IMR-90 (cell line): ENCODE measurements at regions not wholly inside any gene's neighbourhood (a gene's known extent, or its start where the extent isn't known, plus 50 kb on each side); places are given as distances from the start of the nearest gene placed in this dataset.

Source experiments
- ATAC-seq: fragments of 200-7000 bp; cut with Tn5 transposase; 2 replicates; pipeline ENCODE4 v1.9.1; 2020; ENCODE audit warnings: low read depth, mild to moderate bottlenecking, moderate library complexity
- BruUV-seq: library from RNA; stranded (reverse); fragments of 400-500 nt; replicated peaks from 2 replicates; lab custom pipeline; 2021; lab: Mats Ljungman, UMichigan
- CTCF ChIA-PET: fragments of 300-600 bp; formaldehyde crosslinking; extraction: SDS; loops from one replicate; lab custom pipeline; 2021; ENCODE audit warnings: antibody characterized with exemption; lab: Yijun Ruan, JAX
- POLR2A ChIA-PET: fragments of 300-600 bp; sonication (Branson Sonifier 250); formaldehyde crosslinking; loops from one replicate; lab custom pipeline; 2022; ENCODE audit warnings: antibody characterized with exemption; ENCODE audit not compliant: unreplicated experiment; lab: Charles Lee
- DNase-seq: peaks from one replicate; pipeline ENCODE4 v3.0.0; 2013
- H2AFZ ChIP-seq: replicated peaks from 2 replicates; pipeline ENCODE3; 2013; ENCODE audit warnings: low read length, mild to moderate bottlenecking; ENCODE audit not compliant: poor library complexity
- H2AK5ac ChIP-seq: 2 replicates; pipeline ENCODE4 v1.6.1; 2013; ENCODE audit warnings: low read depth, low read length, inconsistent platforms
- H2AK9ac ChIP-seq: replicated peaks from 2 replicates; pipeline ENCODE3; 2013; ENCODE audit warnings: mild to moderate bottlenecking, low read depth, low read length, moderate library complexity; ENCODE audit not compliant: poor library complexity
- H2BK120ac ChIP-seq: 2 replicates; pipeline ENCODE4 v1.6.1; 2013; ENCODE audit warnings: low read depth, low read length, inconsistent platforms
- H2BK15ac ChIP-seq: 3 replicates; pipeline ENCODE4 v1.6.1; 2013; ENCODE audit warnings: low read depth, low read length, inconsistent platforms
- H2BK20ac ChIP-seq: 2 replicates; pipeline ENCODE4 v1.6.1; 2013; ENCODE audit warnings: low read depth, mild to moderate bottlenecking, inconsistent platforms, low read length, moderate library complexity
- H2BK5ac ChIP-seq: 2 replicates; pipeline ENCODE4 v1.6.1; 2013; ENCODE audit warnings: mild to moderate bottlenecking, low read depth, low read length, inconsistent platforms; ENCODE audit not compliant: poor library complexity, severe bottlenecking
- H3K14ac ChIP-seq: replicated peaks from 2 replicates; pipeline ENCODE4 v1.6.1; 2013; ENCODE audit warnings: low read depth, low read length, inconsistent platforms
- H3K18ac ChIP-seq: 2 replicates; pipeline ENCODE4 v1.6.1; 2013; ENCODE audit warnings: low read depth, low read length, control low read depth
- H3K23ac ChIP-seq: 2 replicates; pipeline ENCODE4 v1.6.1; 2013; ENCODE audit warnings: low read depth, low read length, inconsistent platforms
- H3K27ac ChIP-seq: 2 replicates; pipeline ENCODE4 v1.5.1; 2013; ENCODE audit warnings: mild to moderate bottlenecking, control low read depth, low read length; ENCODE audit not compliant: insufficient read depth
- H3K27me3 ChIP-seq: 2 replicates; pipeline ENCODE4 v1.6.1; 2013; ENCODE audit warnings: low read length; ENCODE audit not compliant: control insufficient read depth, insufficient read depth
- H3K36me3 ChIP-seq: 2 replicates; pipeline ENCODE4 v1.6.1; 2013; ENCODE audit warnings: low read length, mixed read lengths; ENCODE audit not compliant: control insufficient read depth, insufficient read depth
- H3K4ac ChIP-seq: 2 replicates; pipeline ENCODE4 v1.6.1; 2013; ENCODE audit warnings: low read depth, low read length, inconsistent platforms
- H3K4me1 ChIP-seq: 2 replicates; pipeline ENCODE4 v1.6.1; 2013; ENCODE audit warnings: low read length, mixed read lengths; ENCODE audit not compliant: control insufficient read depth, insufficient read depth
- H3K4me2 ChIP-seq: 2 replicates; pipeline ENCODE4 v1.6.1; 2013; ENCODE audit warnings: low read depth, mild to moderate bottlenecking, control low read depth, low read length, moderate library complexity
- H3K4me3 ChIP-seq: 2 replicates; pipeline ENCODE4 v1.5.1; 2013; ENCODE audit warnings: low read depth, mild to moderate bottlenecking, control low read depth, low read length, moderate library complexity; ENCODE audit not compliant: insufficient read depth
- H3K56ac ChIP-seq: 2 replicates; pipeline ENCODE4 v1.6.1; 2013; ENCODE audit warnings: low read length, inconsistent platforms; ENCODE audit not compliant: insufficient read depth; ENCODE audit errors: extremely low read depth
- H3K79me1 ChIP-seq, 2 experiments: 2 replicates each; pipeline ENCODE4 v1.6.1; 2013; ENCODE audit warnings: low read length in 2 of 2, inconsistent platforms in 1 of 2, low read depth in 1 of 2
- H3K9ac ChIP-seq: 2 replicates; pipeline ENCODE4 v1.6.1; 2013; ENCODE audit warnings: low read depth, low read length, control low read depth
- H3K9me1 ChIP-seq: 2 replicates; pipeline ENCODE4 v1.6.1; 2013; ENCODE audit warnings: low read length, inconsistent platforms; ENCODE audit not compliant: insufficient read depth
- H3K9me3 ChIP-seq: 2 replicates; pipeline ENCODE4 v1.6.1; 2013; ENCODE audit warnings: low read length; ENCODE audit not compliant: control insufficient read depth, insufficient read depth
- H4K20me1 ChIP-seq: 2 replicates; pipeline ENCODE4 v1.6.1; 2013; ENCODE audit warnings: low read length, inconsistent platforms; ENCODE audit not compliant: insufficient read depth
- H4K5ac ChIP-seq: 2 replicates; pipeline ENCODE4 v1.6.1; 2013; ENCODE audit warnings: mild to moderate bottlenecking, low read depth, low read length, control low read depth
- H4K8ac ChIP-seq, 2 experiments: 2 replicates each; pipeline ENCODE4 v1.6.1; 2013; ENCODE audit warnings: low read depth in 2 of 2, low read length in 2 of 2, control low read depth in 1 of 2, inconsistent platforms in 1 of 2
- H4K91ac ChIP-seq: 2 replicates; pipeline ENCODE4 v1.6.1; 2013; ENCODE audit warnings: low read depth, low read length, inconsistent platforms; ENCODE audit not compliant: insufficient read depth
- CEBPB ChIP-seq: IDR thresholded peaks from 2 replicates; pipeline ENCODE4 v1.6.1; 2012; ENCODE audit warnings: low read depth, low read length, improper control_type of control experiment
- CHD1 ChIP-seq: IDR thresholded peaks from 2 replicates; pipeline ENCODE4 v1.6.1; 2012; ENCODE audit warnings: low read depth, low read length, improper control_type of control experiment
- MAZ ChIP-seq: IDR thresholded peaks from 2 replicates; pipeline ENCODE4 v1.6.1; 2012; ENCODE audit warnings: low read depth, mild to moderate bottlenecking, low read length, improper control_type of control experiment, moderate library complexity, borderline replicate concordance
- MXI1 ChIP-seq: IDR thresholded peaks from 2 replicates; pipeline ENCODE4 v1.6.1; 2012; ENCODE audit warnings: low read depth, mild to moderate bottlenecking, low read length, moderate library complexity, borderline replicate concordance
- NFE2L2 ChIP-seq: fragments of 150-350 bp; IDR thresholded peaks from 2 replicates; pipeline ENCODE4 v1.6.1; 2016; ENCODE audit warnings: low read depth, mild to moderate bottlenecking, low read length
- POLR2A ChIP-seq: IDR thresholded peaks from 2 replicates; pipeline ENCODE4 v1.6.1; 2012; ENCODE audit warnings: mild to moderate bottlenecking, low read depth, low read length
- RAD21 ChIP-seq: IDR thresholded peaks from 2 replicates; pipeline ENCODE4 v1.6.1; 2012; ENCODE audit warnings: low read length, improper control_type of control experiment
- RCOR1 ChIP-seq: IDR thresholded peaks from 2 replicates; pipeline ENCODE4 v1.6.1; 2012; ENCODE audit warnings: mild to moderate bottlenecking, low read length, improper control_type of control experiment; ENCODE audit not compliant: insufficient replicate concordance
- RFX5 ChIP-seq: IDR thresholded peaks from 2 replicates; pipeline ENCODE4 v1.8.0; 2012; ENCODE audit warnings: low read depth, mild to moderate bottlenecking, low read length, moderate library complexity
- SMC3 ChIP-seq: fragments of 150-350 bp; IDR thresholded peaks from 2 replicates; pipeline ENCODE4 v1.6.1; 2016; ENCODE audit warnings: low read depth, mild to moderate bottlenecking, antibody characterized with exemption, low read length, moderate library complexity
- WGBS, 2 experiments: methylation state at CpG; one replicate each; pipeline versions ENCODE4 v1.1.5 to v1.1.7; 2013; ENCODE audit warnings: missing lambda C conversion rate in 2 of 2; ENCODE audit not compliant: insufficient read length in 1 of 2; ENCODE audit errors: extremely low coverage in 2 of 2; 5-methylcytosine and 5-hydroxymethylcytosine counted together
- dilution Hi-C: fragments of 300-500 bp; cut with HindIII; formaldehyde crosslinking; loops from one replicate; pipeline ENCODE4 v1.14.3; 2018; ENCODE audit warnings: low sequenced_read_pairs; ENCODE audit not compliant: unreplicated experiment
- in situ Hi-C: fragments of 300-500 bp; cut with MboI; formaldehyde crosslinking; loops from 3 replicates; pipeline ENCODE4 v1.14.3; 2019; ENCODE audit warnings: low sequenced_read_pairs, inconsistent platforms, mixed read lengths
- intact Hi-C: fragments of 100-400 bp; cut with micrococcal nuclease; formaldehyde crosslinking; loops from 2 replicates; pipeline ENCODE4 v1.10.0; 2022
- TF ChIP-seq, protein P1 (sequence below): fragments of 150-350 bp; IDR thresholded peaks from 2 replicates; pipeline ENCODE4 v1.6.1; 2017; ENCODE audit warnings: mild to moderate bottlenecking, antibody characterized with exemption, low read length, low read depth
- TF ChIP-seq, protein P2 (sequence below): conservative IDR thresholded peaks from 2 replicates; pipeline ENCODE4 v1.5.1; 2012; ENCODE audit warnings: mild to moderate bottlenecking, low read depth, low read length, improper control_type of control experiment

DNA sequence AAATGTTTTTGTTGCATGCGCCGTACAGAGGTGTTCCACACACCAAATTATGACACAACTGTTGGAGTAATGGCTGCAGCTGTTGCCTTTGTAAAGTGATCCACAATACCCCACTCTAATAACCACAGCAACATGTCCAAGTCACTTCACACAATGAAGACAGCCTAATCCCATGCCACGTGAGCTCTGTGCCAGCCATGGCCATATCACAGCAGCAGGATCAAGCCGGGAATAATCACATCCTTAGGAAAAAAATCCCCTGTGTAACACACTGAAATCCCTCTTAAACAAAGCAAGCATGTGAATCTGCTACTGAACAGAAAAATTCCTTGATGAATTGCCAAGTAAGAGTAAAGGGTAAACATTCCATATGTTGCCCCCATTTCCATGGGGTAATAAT, 179.5 kb upstream of the PARD3B start:
- Histone ChIP-seq H4K91ac (no peak overlapping the region), H4K8ac (no peak overlapping the region), H3K18ac (no peak overlapping the region), H2BK5ac (no peak overlapping the region), H3K36me3 (no peaks in the 10 kb centered on the region), H3K4me2 (no peak overlapping the region), H2BK15ac (no peak overlapping the region), H3K79me1 (no peaks in the 10 kb centered on the region), H2BK120ac (no peak overlapping the region), H2AK9ac (no peak overlapping the region), H3K27me3 (no peaks in the 10 kb centered on the region), H3K4me1 (peaks cover 4% of the 10 kb centered on the region; the same call in 1 of the 2 replicates), H3K9me3 (no peaks in the 10 kb centered on the region), H2AFZ (no peak overlapping the region), H2BK20ac (no peak overlapping the region), H3K27ac (no peak overlapping the region), H3K9ac (no peak overlapping the region), H3K23ac (no peak overlapping the region), H3K9me1 (no peaks in the 10 kb centered on the region), H3K14ac (0 out of 2 replicates have a peak overlapping the region, but pooled peaks have one; percentile 15), H3K56ac (no peak overlapping the region), H3K4ac (no peak overlapping the region), H4K20me1 (no peaks in the 10 kb centered on the region), H2AK5ac (no peak overlapping the region), H4K5ac (no peak overlapping the region), H3K4me3 (no peak overlapping the region)
- intact Hi-C loops (no loop called here), in situ Hi-C loops (no loop called here), dilution Hi-C loops (no loop called here)
- no CpG with 5 or more reads among the region's 4 CpGs for WGBS, 2 experiments
- BruUV-seq: no TSS peak
- POLR2A ChIA-PET: no interaction called here
- CTCF ChIA-PET: no interaction called here
- peak; percentile 2 for DNase-seq
- TF ChIP-seq MAZ: no peak
- no peak for TF ChIP-seq RFX5
- no peak for TF ChIP-seq CHD1
- TF ChIP-seq, protein P1, sequence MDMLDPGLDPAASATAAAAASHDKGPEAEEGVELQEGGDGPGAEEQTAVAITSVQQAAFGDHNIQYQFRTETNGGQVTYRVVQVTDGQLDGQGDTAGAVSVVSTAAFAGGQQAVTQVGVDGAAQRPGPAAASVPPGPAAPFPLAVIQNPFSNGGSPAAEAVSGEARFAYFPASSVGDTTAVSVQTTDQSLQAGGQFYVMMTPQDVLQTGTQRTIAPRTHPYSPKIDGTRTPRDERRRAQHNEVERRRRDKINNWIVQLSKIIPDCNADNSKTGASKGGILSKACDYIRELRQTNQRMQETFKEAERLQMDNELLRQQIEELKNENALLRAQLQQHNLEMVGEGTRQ: no peak
- no peak for TF ChIP-seq MXI1
- TF ChIP-seq POLR2A: no peak
- TF ChIP-seq SMC3: no peak
- TF ChIP-seq RAD21: no peak
- TF ChIP-seq NFE2L2: no peak
- TF ChIP-seq, protein P2, sequence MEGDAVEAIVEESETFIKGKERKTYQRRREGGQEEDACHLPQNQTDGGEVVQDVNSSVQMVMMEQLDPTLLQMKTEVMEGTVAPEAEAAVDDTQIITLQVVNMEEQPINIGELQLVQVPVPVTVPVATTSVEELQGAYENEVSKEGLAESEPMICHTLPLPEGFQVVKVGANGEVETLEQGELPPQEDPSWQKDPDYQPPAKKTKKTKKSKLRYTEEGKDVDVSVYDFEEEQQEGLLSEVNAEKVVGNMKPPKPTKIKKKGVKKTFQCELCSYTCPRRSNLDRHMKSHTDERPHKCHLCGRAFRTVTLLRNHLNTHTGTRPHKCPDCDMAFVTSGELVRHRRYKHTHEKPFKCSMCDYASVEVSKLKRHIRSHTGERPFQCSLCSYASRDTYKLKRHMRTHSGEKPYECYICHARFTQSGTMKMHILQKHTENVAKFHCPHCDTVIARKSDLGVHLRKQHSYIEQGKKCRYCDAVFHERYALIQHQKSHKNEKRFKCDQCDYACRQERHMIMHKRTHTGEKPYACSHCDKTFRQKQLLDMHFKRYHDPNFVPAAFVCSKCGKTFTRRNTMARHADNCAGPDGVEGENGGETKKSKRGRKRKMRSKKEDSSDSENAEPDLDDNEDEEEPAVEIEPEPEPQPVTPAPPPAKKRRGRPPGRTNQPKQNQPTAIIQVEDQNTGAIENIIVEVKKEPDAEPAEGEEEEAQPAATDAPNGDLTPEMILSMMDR: no peak
- no peak for TF ChIP-seq CEBPB
- TF ChIP-seq RCOR1: no peak
- peak; percentile 56 for ATAC-seq
